ENCODE measurements at regions not wholly inside any gene's neighbourhood (a gene's known extent, or its start where the extent isn't known, plus 50 kb on each side); places are given as distances from the start of the nearest gene placed in this dataset.

DNA sequence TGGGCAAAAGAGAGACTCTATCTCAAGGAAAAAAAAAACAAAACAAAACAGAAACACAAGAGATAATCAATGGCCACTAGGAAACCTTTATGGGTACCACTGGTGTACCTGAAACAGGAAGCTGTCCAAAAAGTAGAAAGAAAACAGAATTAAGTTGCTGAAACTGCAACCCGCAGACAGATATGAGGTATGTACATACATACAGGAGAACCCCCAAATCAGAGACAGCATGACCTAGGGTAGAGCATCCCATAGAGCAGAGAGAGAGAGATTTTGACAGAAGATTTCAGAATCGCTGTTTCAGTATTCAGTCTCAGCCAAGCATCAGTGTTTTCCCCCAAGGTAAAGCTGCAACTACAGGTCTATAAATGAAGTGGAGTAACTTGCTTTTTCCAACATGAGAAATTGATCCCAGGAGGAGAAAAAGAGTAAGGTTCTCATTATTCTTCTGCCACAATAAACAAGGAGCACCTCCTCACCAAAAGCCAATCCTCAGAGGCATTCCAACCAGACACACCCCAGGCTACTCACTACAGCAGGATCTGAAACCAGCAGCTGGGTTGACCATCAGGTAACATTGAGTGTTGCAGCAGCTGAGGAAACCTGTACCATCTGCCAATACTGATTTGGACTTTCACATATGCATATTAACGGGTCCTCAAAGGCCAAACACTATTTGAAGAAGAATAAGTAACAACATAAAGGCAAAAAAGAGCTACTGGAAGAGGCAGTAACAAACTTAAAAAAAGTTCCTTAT, 630.0 kb downstream of the TAF11L14 start:
- BruUV-seq (replicated peaks): no TSS peak
- CTCF ChIA-PET: no interaction called here
- Histone ChIP-seq H3K9me3 (ENCODE audit: control insufficient read depth, insufficient read depth, low read depth, low read length) (0 out of 2 replicates have a peak, but pooled peaks cover 4% of the 10 kb centered on the region), H3K4me1 (ENCODE audit: control insufficient read depth, insufficient read depth, low read length) (no peaks in the 10 kb centered on the region), H3K36me3 (ENCODE audit: control insufficient read depth, insufficient read depth, low read length) (no peaks in the 10 kb centered on the region), H3K27ac (ENCODE audit: low read length) (no peak overlapping the region), H3K27me3 (ENCODE audit: control insufficient read depth, insufficient read depth, low read length) (no peaks in the 10 kb centered on the region), H3K4me3 (ENCODE audit: low read depth in 2 of 2, low read length in 2 of 2) (no peak overlapping the region)
- intact Hi-C loops (cut with micrococcal nuclease; ENCODE audit: unreplicated experiment): no loop called here
- TF ChIP-seq, protein P1, sequence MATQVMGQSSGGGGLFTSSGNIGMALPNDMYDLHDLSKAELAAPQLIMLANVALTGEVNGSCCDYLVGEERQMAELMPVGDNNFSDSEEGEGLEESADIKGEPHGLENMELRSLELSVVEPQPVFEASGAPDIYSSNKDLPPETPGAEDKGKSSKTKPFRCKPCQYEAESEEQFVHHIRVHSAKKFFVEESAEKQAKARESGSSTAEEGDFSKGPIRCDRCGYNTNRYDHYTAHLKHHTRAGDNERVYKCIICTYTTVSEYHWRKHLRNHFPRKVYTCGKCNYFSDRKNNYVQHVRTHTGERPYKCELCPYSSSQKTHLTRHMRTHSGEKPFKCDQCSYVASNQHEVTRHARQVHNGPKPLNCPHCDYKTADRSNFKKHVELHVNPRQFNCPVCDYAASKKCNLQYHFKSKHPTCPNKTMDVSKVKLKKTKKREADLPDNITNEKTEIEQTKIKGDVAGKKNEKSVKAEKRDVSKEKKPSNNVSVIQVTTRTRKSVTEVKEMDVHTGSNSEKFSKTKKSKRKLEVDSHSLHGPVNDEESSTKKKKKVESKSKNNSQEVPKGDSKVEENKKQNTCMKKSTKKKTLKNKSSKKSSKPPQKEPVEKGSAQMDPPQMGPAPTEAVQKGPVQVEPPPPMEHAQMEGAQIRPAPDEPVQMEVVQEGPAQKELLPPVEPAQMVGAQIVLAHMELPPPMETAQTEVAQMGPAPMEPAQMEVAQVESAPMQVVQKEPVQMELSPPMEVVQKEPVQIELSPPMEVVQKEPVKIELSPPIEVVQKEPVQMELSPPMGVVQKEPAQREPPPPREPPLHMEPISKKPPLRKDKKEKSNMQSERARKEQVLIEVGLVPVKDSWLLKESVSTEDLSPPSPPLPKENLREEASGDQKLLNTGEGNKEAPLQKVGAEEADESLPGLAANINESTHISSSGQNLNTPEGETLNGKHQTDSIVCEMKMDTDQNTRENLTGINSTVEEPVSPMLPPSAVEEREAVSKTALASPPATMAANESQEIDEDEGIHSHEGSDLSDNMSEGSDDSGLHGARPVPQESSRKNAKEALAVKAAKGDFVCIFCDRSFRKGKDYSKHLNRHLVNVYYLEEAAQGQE (IDR thresholded peaks at IDR 0.05; ENCODE audit: insufficient read depth in 1 of 2, low read depth in 2 of 2, low read length in 1 of 2): no peak
- TF ChIP-seq SIN3A (IDR thresholded peaks at IDR 0.05; ENCODE audit: borderline replicate concordance, insufficient read depth, low read depth, low read length) (no peak), POLR2AphosphoS5 (IDR thresholded peaks at IDR 0.05; ENCODE audit: low read depth, low read length) (no peak), TCF7L2 (IDR thresholded peaks at IDR 0.05; ENCODE audit: low read depth, low read length) (no peak)
- TF ChIP-seq, protein P2, sequence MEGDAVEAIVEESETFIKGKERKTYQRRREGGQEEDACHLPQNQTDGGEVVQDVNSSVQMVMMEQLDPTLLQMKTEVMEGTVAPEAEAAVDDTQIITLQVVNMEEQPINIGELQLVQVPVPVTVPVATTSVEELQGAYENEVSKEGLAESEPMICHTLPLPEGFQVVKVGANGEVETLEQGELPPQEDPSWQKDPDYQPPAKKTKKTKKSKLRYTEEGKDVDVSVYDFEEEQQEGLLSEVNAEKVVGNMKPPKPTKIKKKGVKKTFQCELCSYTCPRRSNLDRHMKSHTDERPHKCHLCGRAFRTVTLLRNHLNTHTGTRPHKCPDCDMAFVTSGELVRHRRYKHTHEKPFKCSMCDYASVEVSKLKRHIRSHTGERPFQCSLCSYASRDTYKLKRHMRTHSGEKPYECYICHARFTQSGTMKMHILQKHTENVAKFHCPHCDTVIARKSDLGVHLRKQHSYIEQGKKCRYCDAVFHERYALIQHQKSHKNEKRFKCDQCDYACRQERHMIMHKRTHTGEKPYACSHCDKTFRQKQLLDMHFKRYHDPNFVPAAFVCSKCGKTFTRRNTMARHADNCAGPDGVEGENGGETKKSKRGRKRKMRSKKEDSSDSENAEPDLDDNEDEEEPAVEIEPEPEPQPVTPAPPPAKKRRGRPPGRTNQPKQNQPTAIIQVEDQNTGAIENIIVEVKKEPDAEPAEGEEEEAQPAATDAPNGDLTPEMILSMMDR (IDR thresholded peaks at IDR 0.05): no peak
- DNase-seq (ENCODE audit: low read depth, low spot score) (no peak), ATAC-seq (no peak)
- in situ Hi-C loops (cut with HindIII; ENCODE audit: low pct_unique_long_range_greater_than_20kb, low sequenced_read_pairs): no loop called here
- POLR2A ChIA-PET: no interaction called here

DNA sequence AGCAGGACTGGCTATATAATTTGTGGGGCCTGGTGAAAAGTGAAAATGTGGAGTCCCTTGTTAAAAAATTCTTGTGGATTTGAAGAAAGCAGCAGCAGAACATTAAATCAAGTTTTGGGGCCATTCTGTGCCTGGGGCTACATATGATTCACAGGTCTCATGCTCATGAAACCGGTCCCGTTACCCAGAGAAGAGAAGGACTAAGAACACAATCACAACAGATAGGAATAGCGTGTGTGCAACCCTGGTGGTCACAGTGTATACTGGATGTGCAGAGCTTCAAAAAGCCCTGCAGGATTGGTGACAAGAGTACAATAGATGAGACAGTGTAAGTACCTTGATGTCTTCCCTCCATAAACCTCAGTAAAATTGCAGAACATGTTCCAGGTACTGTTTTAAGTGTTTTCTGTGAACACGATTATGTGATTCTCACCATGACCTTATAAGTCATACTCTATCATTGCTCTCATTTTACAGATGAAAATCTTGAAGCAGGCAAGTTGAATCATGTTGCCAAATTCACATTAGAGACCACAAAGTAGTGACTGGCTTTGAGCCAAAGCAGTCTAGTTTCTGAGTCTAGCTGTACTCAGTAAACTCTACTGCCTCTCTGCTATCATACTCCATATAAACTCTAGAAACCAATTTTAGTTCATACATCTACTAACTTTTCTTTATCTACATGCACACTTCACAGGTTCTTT, 636.5 kb downstream of the TAF11L14 start:
- Histone ChIP-seq H3K27ac (ENCODE audit: low read length) (no peak overlapping the region), H3K9me3 (ENCODE audit: control insufficient read depth, insufficient read depth, low read depth, low read length) (no peaks in the 10 kb centered on the region), H3K36me3 (ENCODE audit: control insufficient read depth, insufficient read depth, low read length) (no peaks in the 10 kb centered on the region), H3K4me3 (ENCODE audit: low read depth in 2 of 2, low read length in 2 of 2) (no peak overlapping the region), H3K4me1 (ENCODE audit: control insufficient read depth, insufficient read depth, low read length) (no peaks in the 10 kb centered on the region), H3K27me3 (ENCODE audit: control insufficient read depth, insufficient read depth, low read length) (no peaks in the 10 kb centered on the region)
- DNase-seq (ENCODE audit: low read depth, low spot score) (no peak), ATAC-seq (no peak)
- in situ Hi-C loops (cut with HindIII; ENCODE audit: low pct_unique_long_range_greater_than_20kb, low sequenced_read_pairs) (no loop called here), intact Hi-C loops (cut with micrococcal nuclease; ENCODE audit: unreplicated experiment) (no loop called here)
- TF ChIP-seq, protein P2 (IDR thresholded peaks at IDR 0.05): no peak
- TF ChIP-seq TCF7L2 (IDR thresholded peaks at IDR 0.05; ENCODE audit: low read depth, low read length) (no peak), SIN3A (IDR thresholded peaks at IDR 0.05; ENCODE audit: borderline replicate concordance, insufficient read depth, low read depth, low read length) (no peak), POLR2AphosphoS5 (IDR thresholded peaks at IDR 0.05; ENCODE audit: low read depth, low read length) (no peak)
- TF ChIP-seq, protein P1 (IDR thresholded peaks at IDR 0.05; ENCODE audit: insufficient read depth in 1 of 2, low read depth in 2 of 2, low read length in 1 of 2): no peak
- POLR2A ChIA-PET: no interaction called here
- BruUV-seq (replicated peaks): no TSS peak
- CTCF ChIA-PET: no interaction called here
